ENCODE measurements at regions not wholly inside any gene's neighbourhood (a gene's known extent, or its start where the extent isn't known, plus 50 kb on each side); places are given as distances from the start of the nearest gene placed in this dataset.

- Histone ChIP-seq H3K4me2 (ENCODE audit: extremely low read depth, insufficient read depth, low read length) (no peak overlapping the region), H2AFZ (ENCODE audit: low read length) (no peak overlapping the region), H3K9ac (ENCODE audit: insufficient read depth, low read length) (no peak overlapping the region), H4K20me1 (ENCODE audit: control insufficient read depth, extremely low read depth, insufficient read depth, low read length) (no peaks in the 10 kb centered on the region), H3K36me3 (ENCODE audit: control insufficient read depth, insufficient read depth, low read length) (no peaks in the 10 kb centered on the region), H3K4me3 (replicated peaks in 1 of 4; ENCODE audit: control extremely low read depth in 1 of 4, insufficient read depth in 1 of 4, low read depth in 3 of 4, low read length in 4 of 4) (no peak overlapping the region), H3K4me1 (ENCODE audit: control insufficient read depth, extremely low read depth, insufficient read depth, low read length) (no peaks in the 10 kb centered on the region), H3K79me2 (ENCODE audit: control insufficient read depth, insufficient read depth, low read length) (no peaks in the 10 kb centered on the region), H3K27ac (ENCODE audit: insufficient read depth, low read length) (no peak overlapping the region), H3K27me3 (ENCODE audit: control insufficient read depth, insufficient read depth, low read length) (no peaks in the 10 kb centered on the region), H3K9me3 (ENCODE audit: control insufficient read depth, insufficient read depth, low read depth, low read length) (no peaks in the 10 kb centered on the region)
- TF ChIP-seq EZH2 (IDR thresholded peaks at IDR 0.05; ENCODE audit: low read length, missing control alignments) (no peak), CTCF (conservative IDR thresholded peaks at IDR 0.05 in 1 of 2, IDR thresholded peaks at IDR 0.05 in 1 of 2; ENCODE audit: low read depth in 1 of 2, low read length in 2 of 2) (no peak)
- no peak for DNase-seq (ENCODE audit: low read depth in 2 of 2)
These were observed 624.2 kb upstream of the ZFHX3 start for GRCh38 chr16:73672135-73672534.

GRCh38 chr16:73670836-73671820 is 623.2 kb upstream of the ZFHX3 start:
- Histone ChIP-seq H3K27me3 (ENCODE audit: control insufficient read depth, insufficient read depth, low read length) (no peaks in the 10 kb centered on the region), H2AFZ (ENCODE audit: low read length) (no peak overlapping the region), H3K4me3 (replicated peaks in 1 of 4; ENCODE audit: control extremely low read depth in 1 of 4, insufficient read depth in 1 of 4, low read depth in 3 of 4, low read length in 4 of 4) (no peak overlapping the region), H3K9me3 (ENCODE audit: control insufficient read depth, insufficient read depth, low read depth, low read length) (no peaks in the 10 kb centered on the region), H3K4me2 (ENCODE audit: extremely low read depth, insufficient read depth, low read length) (no peak overlapping the region), H3K9ac (ENCODE audit: insufficient read depth, low read length) (no peak overlapping the region), H3K4me1 (ENCODE audit: control insufficient read depth, extremely low read depth, insufficient read depth, low read length) (no peaks in the 10 kb centered on the region), H3K36me3 (ENCODE audit: control insufficient read depth, insufficient read depth, low read length) (no peaks in the 10 kb centered on the region), H4K20me1 (ENCODE audit: control insufficient read depth, extremely low read depth, insufficient read depth, low read length) (no peaks in the 10 kb centered on the region), H3K27ac (ENCODE audit: insufficient read depth, low read length) (no peak overlapping the region), H3K79me2 (ENCODE audit: control insufficient read depth, insufficient read depth, low read length) (no peaks in the 10 kb centered on the region)
- peak in 1 of 2 donors; percentile 5 for DNase-seq (ENCODE audit: low read depth in 2 of 2)
- TF ChIP-seq EZH2 (IDR thresholded peaks at IDR 0.05; ENCODE audit: low read length, missing control alignments) (no peak), CTCF (conservative IDR thresholded peaks at IDR 0.05 in 1 of 2, IDR thresholded peaks at IDR 0.05 in 1 of 2; ENCODE audit: low read depth in 1 of 2, low read length in 2 of 2) (no peak)

- TF ChIP-seq EZH2 (IDR thresholded peaks at IDR 0.05; ENCODE audit: low read length, missing control alignments) = no peak
- no peak for TF ChIP-seq CTCF (conservative IDR thresholded peaks at IDR 0.05 in 1 of 2, IDR thresholded peaks at IDR 0.05 in 1 of 2; ENCODE audit: low read depth in 1 of 2, low read length in 2 of 2)
- H2AFZ ChIP-seq (ENCODE audit: low read length) = no peak overlapping the region
- H3K36me3 ChIP-seq (ENCODE audit: control insufficient read depth, insufficient read depth, low read length) = no peaks in the 10 kb centered on the region
- no peak overlapping the region for H3K4me2 ChIP-seq (ENCODE audit: extremely low read depth, insufficient read depth, low read length)
- no peak overlapping the region for H3K4me3 ChIP-seq (replicated peaks in 1 of 4; ENCODE audit: control extremely low read depth in 1 of 4, insufficient read depth in 1 of 4, low read depth in 3 of 4, low read length in 4 of 4)
- H3K79me2 ChIP-seq (ENCODE audit: control insufficient read depth, insufficient read depth, low read length) = no peaks in the 10 kb centered on the region
- no peaks in the 10 kb centered on the region for H3K4me1 ChIP-seq (ENCODE audit: control insufficient read depth, extremely low read depth, insufficient read depth, low read length)
- no peaks in the 10 kb centered on the region for H4K20me1 ChIP-seq (ENCODE audit: control insufficient read depth, extremely low read depth, insufficient read depth, low read length)
- H3K27ac ChIP-seq (ENCODE audit: insufficient read depth, low read length) = no peak overlapping the region
- no peak overlapping the region for H3K9ac ChIP-seq (ENCODE audit: insufficient read depth, low read length)
- DNase-seq (ENCODE audit: low read depth in 2 of 2) = no peak
- H3K9me3 ChIP-seq (ENCODE audit: control insufficient read depth, insufficient read depth, low read depth, low read length) = no peaks in the 10 kb centered on the region
- no peaks in the 10 kb centered on the region for H3K27me3 ChIP-seq (ENCODE audit: control insufficient read depth, insufficient read depth, low read length)
These were observed 621.8 kb upstream of the ZFHX3 start for GRCh38 chr16:73669535-73670274.

Measured in fibroblast of lung (primary cell).